ENCODE measurements at regions not wholly inside any gene's neighbourhood (a gene's known extent, or its start where the extent isn't known, plus 50 kb on each side); places are given as distances from the start of the nearest gene placed in this dataset.

DNA sequence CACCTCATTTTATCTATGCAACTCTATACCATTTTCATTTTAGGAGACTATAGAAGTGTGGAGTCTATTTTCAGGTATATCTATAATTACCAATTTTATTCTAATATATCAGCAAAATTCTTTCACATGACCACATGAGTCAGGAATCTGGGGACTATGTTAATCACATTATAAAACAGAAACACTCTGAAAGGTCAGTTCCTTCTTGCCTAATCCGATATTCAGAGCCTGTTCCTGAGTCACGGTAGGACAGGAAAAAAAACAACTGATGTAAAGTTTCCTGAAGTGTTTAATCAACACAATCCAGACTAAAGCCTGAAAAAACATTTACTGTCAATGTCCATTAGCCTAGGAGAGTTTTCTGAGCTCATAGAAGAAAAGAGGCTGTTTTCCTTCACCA lies 1902.3 kb downstream of the NCAM2 start:
- no peak for TF ChIP-seq POLR2AphosphoS5 (IDR thresholded peaks at IDR 0.05)
- TF ChIP-seq, protein P1, sequence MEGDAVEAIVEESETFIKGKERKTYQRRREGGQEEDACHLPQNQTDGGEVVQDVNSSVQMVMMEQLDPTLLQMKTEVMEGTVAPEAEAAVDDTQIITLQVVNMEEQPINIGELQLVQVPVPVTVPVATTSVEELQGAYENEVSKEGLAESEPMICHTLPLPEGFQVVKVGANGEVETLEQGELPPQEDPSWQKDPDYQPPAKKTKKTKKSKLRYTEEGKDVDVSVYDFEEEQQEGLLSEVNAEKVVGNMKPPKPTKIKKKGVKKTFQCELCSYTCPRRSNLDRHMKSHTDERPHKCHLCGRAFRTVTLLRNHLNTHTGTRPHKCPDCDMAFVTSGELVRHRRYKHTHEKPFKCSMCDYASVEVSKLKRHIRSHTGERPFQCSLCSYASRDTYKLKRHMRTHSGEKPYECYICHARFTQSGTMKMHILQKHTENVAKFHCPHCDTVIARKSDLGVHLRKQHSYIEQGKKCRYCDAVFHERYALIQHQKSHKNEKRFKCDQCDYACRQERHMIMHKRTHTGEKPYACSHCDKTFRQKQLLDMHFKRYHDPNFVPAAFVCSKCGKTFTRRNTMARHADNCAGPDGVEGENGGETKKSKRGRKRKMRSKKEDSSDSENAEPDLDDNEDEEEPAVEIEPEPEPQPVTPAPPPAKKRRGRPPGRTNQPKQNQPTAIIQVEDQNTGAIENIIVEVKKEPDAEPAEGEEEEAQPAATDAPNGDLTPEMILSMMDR (IDR thresholded peaks at IDR 0.05): no peak
- no peak for TF ChIP-seq POLR2A (IDR thresholded peaks at IDR 0.05)
- no peak for TF ChIP-seq EP300 (IDR thresholded peaks at IDR 0.05)

All from suprapubic skin (tissue), 4 donors.